IMR-90 (cell line): ENCODE measurements at regions not wholly inside any gene's neighbourhood (a gene's known extent, or its start where the extent isn't known, plus 50 kb on each side); places are given as distances from the start of the nearest gene placed in this dataset.

Experiments
- ATAC-seq: fragments of 200-7000 bp; cut with Tn5 transposase; 2 replicates; pipeline ENCODE4 v1.9.1; 2020; ENCODE audit warnings: low read depth, mild to moderate bottlenecking, moderate library complexity
- BruUV-seq: library from RNA; stranded (reverse); fragments of 400-500 nt; replicated peaks from 2 replicates; lab custom pipeline; 2021; lab: Mats Ljungman, UMichigan
- CTCF ChIA-PET: fragments of 300-600 bp; formaldehyde crosslinking; extraction: SDS; loops from one replicate; lab custom pipeline; 2021; ENCODE audit warnings: antibody characterized with exemption; lab: Yijun Ruan, JAX
- POLR2A ChIA-PET: fragments of 300-600 bp; sonication (Branson Sonifier 250); formaldehyde crosslinking; loops from one replicate; lab custom pipeline; 2022; ENCODE audit warnings: antibody characterized with exemption; ENCODE audit not compliant: unreplicated experiment; lab: Charles Lee
- DNase-seq: peaks from one replicate; pipeline ENCODE4 v3.0.0; 2013
- H2AFZ ChIP-seq: replicated peaks from 2 replicates; pipeline ENCODE3; 2013; ENCODE audit warnings: low read length, mild to moderate bottlenecking; ENCODE audit not compliant: poor library complexity
- H2AK5ac ChIP-seq: 2 replicates; pipeline ENCODE4 v1.6.1; 2013; ENCODE audit warnings: low read depth, low read length, inconsistent platforms
- H2AK9ac ChIP-seq: replicated peaks from 2 replicates; pipeline ENCODE3; 2013; ENCODE audit warnings: mild to moderate bottlenecking, low read depth, low read length, moderate library complexity; ENCODE audit not compliant: poor library complexity
- H2BK120ac ChIP-seq: 2 replicates; pipeline ENCODE4 v1.6.1; 2013; ENCODE audit warnings: low read depth, low read length, inconsistent platforms
- H2BK15ac ChIP-seq: 3 replicates; pipeline ENCODE4 v1.6.1; 2013; ENCODE audit warnings: low read depth, low read length, inconsistent platforms
- H2BK20ac ChIP-seq: 2 replicates; pipeline ENCODE4 v1.6.1; 2013; ENCODE audit warnings: low read depth, mild to moderate bottlenecking, inconsistent platforms, low read length, moderate library complexity
- H2BK5ac ChIP-seq: 2 replicates; pipeline ENCODE4 v1.6.1; 2013; ENCODE audit warnings: mild to moderate bottlenecking, low read depth, low read length, inconsistent platforms; ENCODE audit not compliant: poor library complexity, severe bottlenecking
- H3K14ac ChIP-seq: replicated peaks from 2 replicates; pipeline ENCODE4 v1.6.1; 2013; ENCODE audit warnings: low read depth, low read length, inconsistent platforms
- H3K18ac ChIP-seq: 2 replicates; pipeline ENCODE4 v1.6.1; 2013; ENCODE audit warnings: low read depth, low read length, control low read depth
- H3K23ac ChIP-seq: 2 replicates; pipeline ENCODE4 v1.6.1; 2013; ENCODE audit warnings: low read depth, low read length, inconsistent platforms
- H3K27ac ChIP-seq: 2 replicates; pipeline ENCODE4 v1.5.1; 2013; ENCODE audit warnings: mild to moderate bottlenecking, control low read depth, low read length; ENCODE audit not compliant: insufficient read depth
- H3K27me3 ChIP-seq: 2 replicates; pipeline ENCODE4 v1.6.1; 2013; ENCODE audit warnings: low read length; ENCODE audit not compliant: control insufficient read depth, insufficient read depth
- H3K36me3 ChIP-seq: 2 replicates; pipeline ENCODE4 v1.6.1; 2013; ENCODE audit warnings: low read length, mixed read lengths; ENCODE audit not compliant: control insufficient read depth, insufficient read depth
- H3K4ac ChIP-seq: 2 replicates; pipeline ENCODE4 v1.6.1; 2013; ENCODE audit warnings: low read depth, low read length, inconsistent platforms
- H3K4me1 ChIP-seq: 2 replicates; pipeline ENCODE4 v1.6.1; 2013; ENCODE audit warnings: low read length, mixed read lengths; ENCODE audit not compliant: control insufficient read depth, insufficient read depth
- H3K4me2 ChIP-seq: 2 replicates; pipeline ENCODE4 v1.6.1; 2013; ENCODE audit warnings: low read depth, mild to moderate bottlenecking, control low read depth, low read length, moderate library complexity
- H3K4me3 ChIP-seq: 2 replicates; pipeline ENCODE4 v1.5.1; 2013; ENCODE audit warnings: low read depth, mild to moderate bottlenecking, control low read depth, low read length, moderate library complexity; ENCODE audit not compliant: insufficient read depth
- H3K56ac ChIP-seq: 2 replicates; pipeline ENCODE4 v1.6.1; 2013; ENCODE audit warnings: low read length, inconsistent platforms; ENCODE audit not compliant: insufficient read depth; ENCODE audit errors: extremely low read depth
- H3K79me1 ChIP-seq, 2 experiments: 2 replicates each; pipeline ENCODE4 v1.6.1; 2013; ENCODE audit warnings: low read length in 2 of 2, inconsistent platforms in 1 of 2, low read depth in 1 of 2
- H3K9ac ChIP-seq: 2 replicates; pipeline ENCODE4 v1.6.1; 2013; ENCODE audit warnings: low read depth, low read length, control low read depth
- H3K9me1 ChIP-seq: 2 replicates; pipeline ENCODE4 v1.6.1; 2013; ENCODE audit warnings: low read length, inconsistent platforms; ENCODE audit not compliant: insufficient read depth
- H3K9me3 ChIP-seq: 2 replicates; pipeline ENCODE4 v1.6.1; 2013; ENCODE audit warnings: low read length; ENCODE audit not compliant: control insufficient read depth, insufficient read depth
- H4K20me1 ChIP-seq: 2 replicates; pipeline ENCODE4 v1.6.1; 2013; ENCODE audit warnings: low read length, inconsistent platforms; ENCODE audit not compliant: insufficient read depth
- H4K5ac ChIP-seq: 2 replicates; pipeline ENCODE4 v1.6.1; 2013; ENCODE audit warnings: mild to moderate bottlenecking, low read depth, low read length, control low read depth
- H4K8ac ChIP-seq, 2 experiments: 2 replicates each; pipeline ENCODE4 v1.6.1; 2013; ENCODE audit warnings: low read depth in 2 of 2, low read length in 2 of 2, control low read depth in 1 of 2, inconsistent platforms in 1 of 2
- H4K91ac ChIP-seq: 2 replicates; pipeline ENCODE4 v1.6.1; 2013; ENCODE audit warnings: low read depth, low read length, inconsistent platforms; ENCODE audit not compliant: insufficient read depth
- CEBPB ChIP-seq: IDR thresholded peaks from 2 replicates; pipeline ENCODE4 v1.6.1; 2012; ENCODE audit warnings: low read depth, low read length, improper control_type of control experiment
- MAFK ChIP-seq: IDR thresholded peaks from 2 replicates; pipeline ENCODE4 v1.6.1; 2012; ENCODE audit warnings: low read depth, low read length, improper control_type of control experiment
- MAZ ChIP-seq: IDR thresholded peaks from 2 replicates; pipeline ENCODE4 v1.6.1; 2012; ENCODE audit warnings: low read depth, mild to moderate bottlenecking, low read length, improper control_type of control experiment, moderate library complexity, borderline replicate concordance
- RAD21 ChIP-seq: IDR thresholded peaks from 2 replicates; pipeline ENCODE4 v1.6.1; 2012; ENCODE audit warnings: low read length, improper control_type of control experiment
- WGBS, 2 experiments: methylation state at CpG; one replicate each; pipeline versions ENCODE4 v1.1.5 to v1.1.7; 2013; ENCODE audit warnings: missing lambda C conversion rate in 2 of 2; ENCODE audit not compliant: insufficient read length in 1 of 2; ENCODE audit errors: extremely low coverage in 2 of 2; 5-methylcytosine and 5-hydroxymethylcytosine counted together
- dilution Hi-C: fragments of 300-500 bp; cut with HindIII; formaldehyde crosslinking; loops from one replicate; pipeline ENCODE4 v1.14.3; 2018; ENCODE audit warnings: low sequenced_read_pairs; ENCODE audit not compliant: unreplicated experiment
- in situ Hi-C: fragments of 300-500 bp; cut with MboI; formaldehyde crosslinking; loops from 3 replicates; pipeline ENCODE4 v1.14.3; 2019; ENCODE audit warnings: low sequenced_read_pairs, inconsistent platforms, mixed read lengths
- intact Hi-C: fragments of 100-400 bp; cut with micrococcal nuclease; formaldehyde crosslinking; loops from 2 replicates; pipeline ENCODE4 v1.10.0; 2022

GRCh38 chr11:70863186-70863585 lies 389.2 kb downstream of the SHANK2 start:
- H3K36me3 ChIP-seq = no peaks in the 10 kb centered on the region
- no peak overlapping the region for H4K5ac ChIP-seq
- no peak overlapping the region for H4K91ac ChIP-seq
- no peak for TF ChIP-seq MAZ
- no peak for TF ChIP-seq RAD21
- no peak for TF ChIP-seq CEBPB
- TF ChIP-seq MAFK = no peak
- no peaks in the 10 kb centered on the region for H3K4me1 ChIP-seq
- H3K9ac ChIP-seq = no peak overlapping the region
- H3K56ac ChIP-seq = no peak overlapping the region
- no TSS peak for BruUV-seq
- no peaks in the 10 kb centered on the region for H3K9me1 ChIP-seq
- H2AK9ac ChIP-seq = no peak overlapping the region
- dilution Hi-C loops (no loop called here), intact Hi-C loops (no loop called here), in situ Hi-C loops (no loop called here)
- ChIA-PET CTCF (no interaction called here), POLR2A (no interaction called here)
- no peaks in the 10 kb centered on the region for H3K79me1 ChIP-seq
- H3K4me3 ChIP-seq = no peak overlapping the region
- no peak overlapping the region for H3K27ac ChIP-seq
- H3K4ac ChIP-seq = no peak overlapping the region
- H3K23ac ChIP-seq = no peak overlapping the region
- H2BK120ac ChIP-seq = no peak overlapping the region
- no peaks in the 10 kb centered on the region; the same call in 1 of the 2 replicates for H4K20me1 ChIP-seq
- H2AFZ ChIP-seq = no peak overlapping the region
- H3K27me3 ChIP-seq = no peaks in the 10 kb centered on the region; the same call in 1 of the 2 replicates
- H2BK5ac ChIP-seq = no peak overlapping the region
- H3K4me2 ChIP-seq = no peak overlapping the region
- no peak overlapping the region for H2BK20ac ChIP-seq
- no peak overlapping the region for H4K8ac ChIP-seq
- no peak overlapping the region for H2AK5ac ChIP-seq
- no peak overlapping the region for H3K18ac ChIP-seq
- H2BK15ac ChIP-seq = no peak overlapping the region
- ATAC-seq (no peak), DNase-seq (no peak)
- WGBS, 2 experiments = 67% methylated on average over 3 of the region's 9 CpGs; no CpG with 5 or more reads in 1 of the 2 experiments
- no peak overlapping the region for H3K14ac ChIP-seq
- H3K9me3 ChIP-seq = peaks cover 2% of the 10 kb centered on the region; the same call in 1 of the 2 replicates
